Skin epidermis (tissue), 12 donors: ENCODE measurements at regions not wholly inside any gene's neighbourhood (a gene's known extent, or its start where the extent isn't known, plus 50 kb on each side); places are given as distances from the start of the nearest gene placed in this dataset.

Source experiments
- H3K27ac ChIP-seq, 21 experiments: fragments of 200-600 bp; sonication (generic) in 11 of 21; one replicate each; pipeline ENCODE4 v1.5.0; 2020; ENCODE audit warnings: mild to moderate bottlenecking in 3 of 21, inconsistent platforms in 2 of 21, moderate library complexity in 2 of 21
- H3K4me3 ChIP-seq, 7 experiments: fragments of 200-600 bp; sonication (generic) in 2 of 7; one replicate each; pipeline ENCODE4 v1.5.0; 2020; ENCODE audit warnings: inconsistent platforms in 2 of 7, mild to moderate bottlenecking in 2 of 7, moderate library complexity in 1 of 7

GRCh38 chr10:10911471-10911921 is 106.2 kb upstream of the CELF2 start:
- Histone ChIP-seq H3K27ac (peak overlapping the region in 12 of 21 experiments; percentile 1 to 70 (median 18)), H3K4me3 (peak overlapping the region in 3 of 7 experiments; percentile 6 to 13 (median 6))

GRCh38 chr10:10914144-10914543 is 103.5 kb upstream of the CELF2 start:
- Histone ChIP-seq H3K4me3 (no peak overlapping the region), H3K27ac (no peak overlapping the region)

- H3K4me3 ChIP-seq, result no peak overlapping the region
- no peak overlapping the region for H3K27ac ChIP-seq
Observed at GRCh38 chr10:10915215-10915614, 102.5 kb upstream of the CELF2 start.

GRCh38 chr10:10917031-10917430 is 100.6 kb upstream of the CELF2 start:
- no peak overlapping the region for H3K4me3 ChIP-seq
- H3K27ac ChIP-seq, result no peak overlapping the region

- no peak overlapping the region for H3K4me3 ChIP-seq
- no peak overlapping the region for H3K27ac ChIP-seq
Observed at GRCh38 chr10:10919976-10920375, 97.7 kb upstream of the CELF2 start.

- no peak overlapping the region for H3K27ac ChIP-seq
- no peak overlapping the region for H3K4me3 ChIP-seq
Observed at GRCh38 chr10:10921826-10922461, 95.7 kb upstream of the CELF2 start.

GRCh38 chr10:10923029-10923651 is 94.5 kb upstream of the CELF2 start:
- no peak overlapping the region for H3K27ac ChIP-seq
- H3K4me3 ChIP-seq, result no peak overlapping the region

GRCh38 chr10:10925667-10926066 is 92.0 kb upstream of the CELF2 start:
- Histone ChIP-seq H3K4me3 (no peak overlapping the region), H3K27ac (no peak overlapping the region)

GRCh38 chr10:10927608-10928007 is 90.1 kb upstream of the CELF2 start:
- Histone ChIP-seq H3K27ac (no peak overlapping the region), H3K4me3 (no peak overlapping the region)

- H3K27ac ChIP-seq, result no peak overlapping the region
- H3K4me3 ChIP-seq, result no peak overlapping the region
Observed at GRCh38 chr10:10930979-10931743, 86.5 kb upstream of the CELF2 start.

GRCh38 chr10:10935032-10935431 is 82.6 kb upstream of the CELF2 start:
- H3K27ac ChIP-seq, result no peak overlapping the region

GRCh38 chr10:10938676-10939075 is 79.0 kb upstream of the CELF2 start:
- Histone ChIP-seq H3K4me3 (no peak overlapping the region), H3K27ac (no peak overlapping the region)

More at GRCh38 chr10:10935032-10935431, 82.6 kb upstream of the CELF2 start:
- no peak overlapping the region for H3K4me3 ChIP-seq

- H3K27ac ChIP-seq, result no peak overlapping the region
- no peak overlapping the region for H3K4me3 ChIP-seq
Observed at GRCh38 chr10:10941127-10941730, 76.4 kb upstream of the CELF2 start.

- Histone ChIP-seq H3K27ac (no peak overlapping the region), H3K4me3 (no peak overlapping the region)
Observed at GRCh38 chr10:10942441-10942840, 75.2 kb upstream of the CELF2 start.

- H3K4me3 ChIP-seq, result no peak overlapping the region
- no peak overlapping the region for H3K27ac ChIP-seq
Observed at GRCh38 chr10:10946081-10946480, 71.6 kb upstream of the CELF2 start.

GRCh38 chr10:10946801-10947200 is 70.9 kb upstream of the CELF2 start:
- Histone ChIP-seq H3K4me3 (no peak overlapping the region), H3K27ac (no peak overlapping the region)

GRCh38 chr10:10951675-10952074 is 66.0 kb upstream of the CELF2 start:
- no peak overlapping the region for H3K4me3 ChIP-seq
- no peak overlapping the region for H3K27ac ChIP-seq

- Histone ChIP-seq H3K4me3 (no peak overlapping the region), H3K27ac (no peak overlapping the region)
Observed at GRCh38 chr10:10952800-10953199, 64.9 kb upstream of the CELF2 start.

- H3K4me3 ChIP-seq, result no peak overlapping the region
- no peak overlapping the region for H3K27ac ChIP-seq
Observed at GRCh38 chr10:10956681-10957542, 60.8 kb upstream of the CELF2 start.

- H3K27ac ChIP-seq, result no peak overlapping the region
Observed at GRCh38 chr10:10958041-10958440, 59.6 kb upstream of the CELF2 start.

More at GRCh38 chr10:10958041-10958440, 59.6 kb upstream of the CELF2 start:
- H3K4me3 ChIP-seq, result no peak overlapping the region
